NT2/D1 (cell line): ENCODE measurements at regions not wholly inside any gene's neighbourhood (a gene's known extent, or its start where the extent isn't known, plus 50 kb on each side); places are given as distances from the start of the nearest gene placed in this dataset.

ENCODE experiments used
- DNase-seq: peaks from one replicate; pipeline ENCODE4 v3.0.0-alpha.2; 2011; ENCODE audit warnings: low read depth, low spot score
- H3K27me3 ChIP-seq: 2 replicates; pipeline ENCODE4 v1.6.0; 2011; ENCODE audit warnings: mild to moderate bottlenecking; ENCODE audit not compliant: insufficient read length, insufficient read depth
- H3K36me3 ChIP-seq: 2 replicates; pipeline ENCODE4 v1.6.1; 2011; ENCODE audit warnings: mild to moderate bottlenecking, low read length, mixed read lengths; ENCODE audit not compliant: insufficient read depth, insufficient read length
- H3K4me1 ChIP-seq: 2 replicates; pipeline ENCODE4 v1.5.1; 2011; ENCODE audit not compliant: insufficient read depth, insufficient read length
- H3K4me3 ChIP-seq: 2 replicates; pipeline ENCODE4 v1.5.1; 2011; ENCODE audit warnings: low read depth; ENCODE audit not compliant: insufficient read length
- H3K9ac ChIP-seq: 2 replicates; pipeline ENCODE4 v1.6.0; 2011; ENCODE audit warnings: low read depth; ENCODE audit not compliant: insufficient read length
- H3K9me3 ChIP-seq: 2 replicates; pipeline ENCODE4 v1.5.1; 2011; ENCODE audit warnings: mild to moderate bottlenecking, low read length; ENCODE audit not compliant: insufficient read depth
- SUZ12 ChIP-seq: IDR thresholded peaks from 2 replicates; pipeline ENCODE4 v1.6.1; 2011; ENCODE audit not compliant: insufficient read length, insufficient read depth; ENCODE audit errors: extremely low read depth
- YY1 ChIP-seq: IDR thresholded peaks from 2 replicates; pipeline ENCODE4 v1.6.1; 2011; ENCODE audit not compliant: insufficient read length, insufficient read depth
- ZNF274 ChIP-seq: IDR thresholded peaks from 2 replicates; pipeline ENCODE4 v1.6.1; 2011; ENCODE audit warnings: mild to moderate bottlenecking, low read depth, low read length

DNA sequence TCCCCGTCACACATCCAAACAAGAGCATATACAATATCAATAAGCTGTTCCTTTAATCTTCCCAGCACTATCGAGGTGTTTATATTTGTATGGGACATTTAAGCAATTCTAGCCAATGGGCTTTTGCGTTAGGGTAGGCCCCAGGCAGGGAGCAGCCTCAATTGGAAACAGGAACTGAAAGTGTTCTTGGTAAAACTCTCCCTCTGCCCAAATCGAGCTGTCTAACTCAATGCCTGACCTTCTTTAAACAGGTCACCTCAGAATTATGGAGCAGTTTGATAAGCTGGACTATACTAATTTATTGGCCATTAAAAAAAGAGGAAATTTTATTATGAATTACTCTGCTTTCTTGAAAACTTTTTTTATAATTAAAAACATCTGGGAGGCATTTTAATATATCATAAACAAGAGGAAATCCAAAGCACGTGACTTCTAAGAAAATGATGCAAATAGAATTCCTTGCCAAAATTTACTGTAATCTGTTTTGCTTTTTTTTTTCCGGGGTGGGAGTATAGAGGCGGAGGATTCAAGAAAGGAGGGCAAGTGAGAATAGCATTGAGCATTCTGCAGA lies 498.1 kb downstream of the LMO4 start:
- no peak for DNase-seq
- Histone ChIP-seq H3K36me3 (no peaks in the 10 kb centered on the region), H3K4me3 (no peak overlapping the region), H3K9me3 (no peaks in the 10 kb centered on the region), H3K4me1 (no peaks in the 10 kb centered on the region), H3K27me3 (no peaks in the 10 kb centered on the region), H3K9ac (no peak overlapping the region)
- no peak for TF ChIP-seq ZNF274

DNA sequence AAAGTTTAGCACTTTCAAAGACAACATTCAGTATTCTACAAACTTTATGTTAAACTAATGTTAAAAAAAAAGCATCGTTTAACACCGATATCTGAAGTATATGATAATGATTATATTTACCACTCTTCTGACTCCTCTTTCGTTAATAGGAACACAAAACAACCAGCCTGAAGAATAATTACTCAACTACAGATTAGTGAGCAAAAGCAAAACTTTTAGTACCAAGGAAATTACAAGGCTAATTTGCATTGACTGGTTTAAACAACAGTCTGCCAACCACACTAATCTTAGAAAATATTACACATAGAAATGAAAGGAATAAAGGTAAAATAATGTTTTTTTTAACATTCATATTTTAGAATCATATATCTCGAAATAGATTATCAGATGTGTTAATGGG lies 500.7 kb downstream of the LMO4 start:
- Histone ChIP-seq H3K9ac (no peak overlapping the region), H3K4me1 (no peaks in the 10 kb centered on the region), H3K36me3 (no peaks in the 10 kb centered on the region), H3K4me3 (no peak overlapping the region), H3K27me3 (no peaks in the 10 kb centered on the region), H3K9me3 (no peaks in the 10 kb centered on the region)
- no peak for TF ChIP-seq YY1
- no peak for TF ChIP-seq SUZ12
- DNase-seq, result no peak

DNA sequence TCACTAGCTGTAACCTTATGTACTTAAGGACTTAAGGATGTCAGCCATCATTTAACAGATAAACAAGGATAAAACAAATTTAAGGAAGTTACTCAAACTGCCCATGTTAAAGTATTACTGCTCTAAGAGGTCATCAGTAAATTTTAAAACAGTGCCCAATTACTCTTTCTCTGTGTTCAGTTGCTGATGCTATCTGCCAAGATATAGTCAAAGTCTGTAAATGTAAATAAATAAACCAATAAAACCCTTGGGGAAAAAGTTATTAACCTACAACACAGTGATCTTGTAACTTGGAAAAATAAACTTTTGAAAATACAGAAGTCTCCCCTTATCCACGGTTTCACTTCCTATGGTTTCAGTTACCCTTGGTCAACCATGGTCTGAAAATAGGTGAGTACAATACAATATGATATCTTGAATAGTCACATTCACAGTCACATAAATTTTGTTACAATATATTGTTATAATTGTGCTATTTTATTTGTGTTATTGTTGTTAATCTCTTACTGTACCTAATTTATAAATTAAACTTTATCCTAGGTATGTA lies 501.8 kb downstream of the LMO4 start:
- no peak overlapping the region for H3K9ac ChIP-seq
- no peaks in the 10 kb centered on the region for H3K9me3 ChIP-seq
- H3K27me3 ChIP-seq, result no peaks in the 10 kb centered on the region
- H3K36me3 ChIP-seq, result no peaks in the 10 kb centered on the region
- H3K4me3 ChIP-seq, result no peak overlapping the region
- TF ChIP-seq ZNF274 (no peak), SUZ12 (no peak), YY1 (no peak)
- no peak for DNase-seq
- H3K4me1 ChIP-seq, result no peaks in the 10 kb centered on the region

DNA sequence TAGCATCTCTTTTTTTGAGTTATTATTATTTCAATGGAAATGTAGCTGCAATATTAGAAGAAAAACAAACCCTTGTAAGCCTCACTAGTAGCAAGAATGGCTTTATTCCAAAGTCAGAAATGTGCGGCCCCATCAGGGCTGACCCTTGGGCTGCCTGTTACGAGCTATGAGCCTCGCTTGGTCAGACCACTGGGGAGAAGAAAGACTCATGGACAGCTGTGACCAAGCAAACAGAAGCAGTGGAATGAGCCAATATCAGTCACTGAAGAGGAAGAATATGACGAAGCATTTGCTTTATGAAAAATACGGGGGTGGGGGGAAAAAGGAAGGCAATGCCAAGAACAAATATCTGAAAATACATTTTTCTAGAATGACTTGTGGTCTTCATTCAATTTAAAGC lies 504.5 kb downstream of the LMO4 start:
- no peaks in the 10 kb centered on the region for H3K9me3 ChIP-seq
- TF ChIP-seq SUZ12 (no peak), ZNF274 (no peak), YY1 (no peak)
- H3K36me3 ChIP-seq, result no peaks in the 10 kb centered on the region
- no peaks in the 10 kb centered on the region for H3K27me3 ChIP-seq
- no peak overlapping the region for H3K4me3 ChIP-seq
- H3K4me1 ChIP-seq, result no peaks in the 10 kb centered on the region
- H3K9ac ChIP-seq, result no peak overlapping the region
- DNase-seq, result no peak

DNA sequence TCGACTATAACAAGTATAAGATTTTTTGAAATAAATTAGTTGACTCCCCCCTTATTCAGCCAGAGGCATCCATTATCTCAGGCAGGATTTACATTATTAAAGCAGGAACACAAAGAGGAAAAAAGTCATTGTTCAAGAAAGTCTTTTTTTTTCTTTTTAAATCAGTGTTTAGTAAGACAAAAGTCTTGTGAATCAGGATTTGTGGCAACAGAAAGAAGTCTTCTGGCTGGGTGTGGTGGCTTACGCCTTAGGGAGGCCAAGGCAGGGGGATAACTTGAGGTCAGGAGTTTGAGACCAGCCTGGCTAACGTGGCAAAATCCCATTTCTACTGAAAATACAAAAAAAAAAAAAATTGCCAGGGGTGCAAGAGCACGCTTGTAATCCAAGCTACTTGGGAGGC lies 505.5 kb downstream of the LMO4 start:
- TF ChIP-seq ZNF274 (no peak), SUZ12 (no peak), YY1 (no peak)
- H3K27me3 ChIP-seq, result no peaks in the 10 kb centered on the region
- no peaks in the 10 kb centered on the region for H3K9me3 ChIP-seq
- no peaks in the 10 kb centered on the region for H3K36me3 ChIP-seq
- no peak overlapping the region for H3K4me3 ChIP-seq
- no peak overlapping the region for H3K9ac ChIP-seq
- H3K4me1 ChIP-seq, result no peaks in the 10 kb centered on the region
- DNase-seq, result peak; percentile 2

DNA sequence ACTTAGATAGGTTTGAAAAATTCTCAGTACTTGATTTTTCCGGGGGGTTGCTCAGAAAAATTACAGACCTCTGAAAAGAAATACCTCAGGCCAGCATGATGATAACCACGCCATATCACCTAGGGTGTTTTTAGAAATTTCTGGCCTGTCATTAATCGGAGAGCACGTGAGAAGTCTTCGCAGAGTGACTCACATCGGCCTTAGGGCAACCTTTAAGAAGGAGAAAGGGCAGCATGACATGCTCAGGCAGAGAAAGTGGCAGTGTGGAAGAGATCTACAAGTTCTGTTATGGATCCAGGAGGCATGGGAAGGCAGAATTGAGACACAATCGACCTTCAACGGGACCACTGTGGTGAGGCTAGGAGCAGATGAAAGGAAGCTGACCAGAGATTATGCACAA lies 506.3 kb downstream of the LMO4 start:
- H3K36me3 ChIP-seq, result no peaks in the 10 kb centered on the region
- H3K9me3 ChIP-seq, result no peaks in the 10 kb centered on the region
- no peak for TF ChIP-seq SUZ12
- TF ChIP-seq YY1, result no peak
- TF ChIP-seq ZNF274, result no peak
- H3K4me3 ChIP-seq, result no peak overlapping the region
- no peak overlapping the region for H3K9ac ChIP-seq
- H3K4me1 ChIP-seq, result no peaks in the 10 kb centered on the region
- no peak for DNase-seq
- H3K27me3 ChIP-seq, result no peaks in the 10 kb centered on the region

DNA sequence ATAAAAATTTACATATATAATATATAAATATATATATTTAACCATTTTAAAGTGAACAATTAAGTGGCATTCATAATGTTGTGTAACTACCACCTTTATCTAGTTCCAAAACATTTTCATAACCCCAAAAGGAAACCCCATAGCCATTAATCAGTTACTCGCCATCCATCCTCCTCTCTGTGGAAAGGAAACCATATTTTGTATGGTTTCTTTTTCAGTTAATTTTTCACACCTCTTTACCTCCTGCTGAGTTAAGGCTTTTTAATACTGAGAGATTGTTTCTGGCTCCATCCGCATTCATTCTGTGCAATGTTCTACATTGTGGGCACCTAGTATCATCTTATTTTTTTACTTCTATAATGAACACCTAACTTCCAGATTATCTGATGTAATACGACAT lies 512.1 kb downstream of the LMO4 start:
- Histone ChIP-seq H3K9me3 (no peaks in the 10 kb centered on the region), H3K4me1 (no peaks in the 10 kb centered on the region), H3K9ac (no peak overlapping the region), H3K4me3 (no peak overlapping the region), H3K27me3 (no peaks in the 10 kb centered on the region), H3K36me3 (no peaks in the 10 kb centered on the region)
- DNase-seq, result no peak
- TF ChIP-seq YY1 (no peak), SUZ12 (no peak), ZNF274 (no peak)

DNA sequence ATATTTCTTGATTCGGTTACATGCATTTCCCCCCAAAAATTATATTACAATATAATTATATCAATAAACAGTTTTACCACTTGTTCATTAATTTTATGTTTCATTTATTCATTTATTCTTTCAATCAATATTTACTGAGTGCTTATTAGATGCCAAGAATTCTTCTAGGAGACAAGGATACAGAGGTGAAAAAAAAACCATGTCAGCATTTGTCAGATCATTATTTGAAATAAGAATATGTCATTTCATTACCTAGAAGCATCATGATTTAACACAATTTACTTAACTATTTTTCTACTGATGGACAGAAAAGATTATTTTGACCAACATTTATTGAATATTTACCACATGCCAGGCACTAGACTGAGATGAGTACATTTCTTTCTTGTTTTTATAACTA lies 512.7 kb downstream of the LMO4 start:
- Histone ChIP-seq H3K9ac (no peak overlapping the region), H3K27me3 (no peaks in the 10 kb centered on the region), H3K9me3 (no peaks in the 10 kb centered on the region), H3K36me3 (no peaks in the 10 kb centered on the region), H3K4me3 (no peak overlapping the region), H3K4me1 (no peaks in the 10 kb centered on the region)
- TF ChIP-seq SUZ12 (no peak), YY1 (no peak), ZNF274 (no peak)
- DNase-seq, result no peak
